GM12873 (cell line): ENCODE measurements at regions not wholly inside any gene's neighbourhood (a gene's known extent, or its start where the extent isn't known, plus 50 kb on each side); places are given as distances from the start of the nearest gene placed in this dataset.

ENCODE experiments used
- TF ChIP-seq, protein P1 (sequence below): IDR thresholded peaks from 2 replicates; pipeline ENCODE4 v1.5.1; 2012; ENCODE audit warnings: low read depth, mild to moderate bottlenecking, moderate library complexity, low read length, control low read depth; ENCODE audit not compliant: insufficient read depth; ENCODE audit errors: missing control alignments

DNA sequence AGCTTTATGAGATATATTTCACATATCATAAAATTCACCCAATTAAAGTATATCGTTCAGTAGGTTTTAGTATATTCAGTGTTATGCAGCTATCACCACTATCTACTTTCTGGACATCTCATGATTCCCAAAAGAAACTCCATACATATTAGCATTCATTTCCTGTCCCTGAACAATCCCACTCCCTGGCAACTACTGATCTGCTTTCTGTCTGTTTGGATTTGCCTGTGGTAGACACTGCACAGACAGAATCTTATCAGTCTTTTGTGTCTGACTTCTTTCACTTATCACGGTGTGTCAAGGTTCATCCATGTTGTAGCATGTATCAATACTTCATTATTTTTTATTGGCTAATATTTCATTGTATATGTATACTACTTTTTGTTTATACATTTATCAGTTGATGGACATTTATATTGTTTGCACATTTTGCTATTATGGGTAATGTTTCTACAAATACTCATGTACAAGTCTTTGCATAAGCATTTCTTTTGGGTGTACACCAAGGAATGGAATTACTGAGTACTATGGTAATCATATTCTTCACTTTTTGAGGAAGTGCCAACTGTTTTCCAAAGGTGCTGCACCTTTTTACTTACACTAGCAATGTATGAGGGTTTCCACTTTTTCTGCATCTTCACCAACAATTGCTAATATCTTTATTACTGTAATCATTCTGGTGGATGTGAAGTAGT lies 373.9 kb downstream of the AASDHPPT start:
- TF ChIP-seq, protein P1, sequence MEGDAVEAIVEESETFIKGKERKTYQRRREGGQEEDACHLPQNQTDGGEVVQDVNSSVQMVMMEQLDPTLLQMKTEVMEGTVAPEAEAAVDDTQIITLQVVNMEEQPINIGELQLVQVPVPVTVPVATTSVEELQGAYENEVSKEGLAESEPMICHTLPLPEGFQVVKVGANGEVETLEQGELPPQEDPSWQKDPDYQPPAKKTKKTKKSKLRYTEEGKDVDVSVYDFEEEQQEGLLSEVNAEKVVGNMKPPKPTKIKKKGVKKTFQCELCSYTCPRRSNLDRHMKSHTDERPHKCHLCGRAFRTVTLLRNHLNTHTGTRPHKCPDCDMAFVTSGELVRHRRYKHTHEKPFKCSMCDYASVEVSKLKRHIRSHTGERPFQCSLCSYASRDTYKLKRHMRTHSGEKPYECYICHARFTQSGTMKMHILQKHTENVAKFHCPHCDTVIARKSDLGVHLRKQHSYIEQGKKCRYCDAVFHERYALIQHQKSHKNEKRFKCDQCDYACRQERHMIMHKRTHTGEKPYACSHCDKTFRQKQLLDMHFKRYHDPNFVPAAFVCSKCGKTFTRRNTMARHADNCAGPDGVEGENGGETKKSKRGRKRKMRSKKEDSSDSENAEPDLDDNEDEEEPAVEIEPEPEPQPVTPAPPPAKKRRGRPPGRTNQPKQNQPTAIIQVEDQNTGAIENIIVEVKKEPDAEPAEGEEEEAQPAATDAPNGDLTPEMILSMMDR, result no peak

DNA sequence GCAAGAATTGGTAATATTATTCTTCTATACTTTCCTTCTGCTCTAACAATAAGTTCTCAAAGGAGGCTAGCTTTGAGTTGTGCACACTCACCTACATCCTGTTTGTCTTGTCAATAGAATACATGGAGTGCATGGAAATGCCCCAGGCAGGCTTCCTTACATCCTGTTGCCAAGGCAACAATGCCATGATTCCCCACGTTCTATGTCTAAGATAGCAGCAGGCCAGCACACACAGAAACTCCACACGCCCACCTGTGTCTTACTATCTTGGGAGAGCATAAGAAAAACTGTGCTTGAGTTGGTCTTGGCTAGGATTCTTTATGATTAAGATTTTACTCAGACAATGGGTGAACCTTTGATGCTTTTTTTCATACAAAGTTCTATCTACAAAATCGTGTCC lies 379.2 kb downstream of the AASDHPPT start:
- TF ChIP-seq, protein P1, result no peak

DNA sequence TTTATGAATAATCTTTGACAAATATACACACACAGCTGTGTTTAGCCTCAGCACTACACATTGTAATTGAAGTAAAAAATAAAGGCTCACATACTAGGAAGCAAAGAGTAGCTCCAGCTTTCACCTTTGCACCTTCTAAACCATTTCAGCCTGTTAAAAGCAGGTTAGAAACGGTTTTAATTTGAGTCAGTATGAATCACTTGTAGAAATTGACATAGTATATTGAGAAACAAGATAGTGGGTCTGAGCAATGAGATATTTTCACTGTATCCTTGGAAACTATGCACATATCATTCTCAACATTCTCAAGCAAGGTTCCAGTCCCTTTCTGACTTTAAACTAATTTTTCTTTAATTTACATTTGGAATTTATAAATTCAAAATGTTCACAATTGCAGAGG lies 380.3 kb downstream of the AASDHPPT start:
- TF ChIP-seq, protein P1, result no peak

DNA sequence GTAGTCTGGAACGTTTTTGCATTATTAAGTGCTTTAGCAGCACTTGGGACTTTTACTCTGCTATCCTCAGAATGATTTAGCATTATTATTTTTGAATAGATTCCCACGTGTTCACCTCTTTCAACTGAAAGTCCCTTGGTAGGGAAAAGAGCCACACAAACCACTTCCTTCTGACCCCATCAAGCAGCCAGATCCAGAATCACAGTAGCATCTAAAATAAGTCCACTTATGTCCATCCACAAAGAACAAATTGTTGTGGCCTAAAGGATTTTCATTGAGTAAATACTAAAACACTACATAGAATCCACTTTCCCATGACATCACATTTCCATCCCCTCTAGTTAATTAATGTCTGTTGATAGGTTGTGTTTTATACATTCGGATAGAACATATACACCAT lies 381.7 kb downstream of the AASDHPPT start:
- TF ChIP-seq, protein P1, result no peak

DNA sequence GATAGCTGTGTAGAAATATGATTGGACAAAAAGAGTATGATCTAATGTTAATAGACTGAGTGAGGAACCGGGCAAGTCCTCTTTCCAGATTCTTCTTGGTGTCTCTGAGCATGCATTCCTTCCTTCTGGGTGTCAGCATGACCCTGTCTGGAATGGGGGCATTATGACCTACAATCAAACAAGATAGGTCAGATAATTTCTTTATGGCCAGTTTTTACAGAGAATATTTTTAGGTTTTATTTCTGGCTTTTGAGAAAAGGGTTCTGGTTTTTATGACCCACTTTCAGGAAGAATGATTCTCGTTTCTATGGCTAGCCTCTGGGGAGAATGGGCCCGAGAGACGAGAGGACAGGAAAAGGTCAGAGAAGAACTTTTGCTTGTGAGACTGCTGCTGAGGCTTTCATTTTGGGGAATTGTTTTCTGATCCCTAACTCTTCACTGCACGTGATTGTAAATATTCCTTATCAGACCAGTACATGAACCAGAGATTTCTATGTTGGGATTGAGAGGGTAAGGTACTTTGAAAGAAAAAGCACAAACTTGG lies 383.8 kb downstream of the AASDHPPT start:
- TF ChIP-seq, protein P1, result no peak

DNA sequence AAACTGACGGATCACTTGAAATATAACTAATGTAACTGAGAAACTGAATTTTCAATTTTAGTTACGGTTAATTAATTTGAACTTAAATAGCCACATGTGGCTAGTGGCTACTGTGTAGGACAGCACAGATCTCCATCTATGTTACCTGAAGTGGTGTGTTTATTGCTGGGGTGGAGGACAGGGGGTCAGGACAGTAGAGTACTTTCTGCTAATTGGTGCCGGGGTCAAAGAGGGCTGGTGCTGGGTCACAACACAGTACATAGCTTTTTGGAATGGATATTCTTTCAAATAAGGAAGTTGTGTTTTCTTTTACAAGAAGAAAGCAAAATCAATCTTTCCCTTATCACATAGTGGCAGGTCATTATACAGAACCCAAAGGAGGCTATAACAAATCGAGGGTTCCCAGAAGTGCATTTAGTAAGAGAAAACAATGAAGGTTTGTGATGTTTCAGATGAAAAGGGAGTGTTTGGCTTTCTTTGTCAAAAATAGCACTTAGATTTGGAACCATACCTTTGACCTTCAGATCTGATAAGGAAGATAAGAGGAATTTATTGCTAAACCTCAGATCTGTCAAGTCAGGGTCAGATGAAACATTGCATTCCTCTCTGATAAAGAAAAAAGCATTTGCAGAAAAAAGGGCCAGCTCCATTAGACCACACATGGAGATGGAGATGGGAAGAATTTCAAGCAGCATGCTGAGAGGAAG lies 384.5 kb downstream of the AASDHPPT start:
- TF ChIP-seq, protein P1, result no peak

DNA sequence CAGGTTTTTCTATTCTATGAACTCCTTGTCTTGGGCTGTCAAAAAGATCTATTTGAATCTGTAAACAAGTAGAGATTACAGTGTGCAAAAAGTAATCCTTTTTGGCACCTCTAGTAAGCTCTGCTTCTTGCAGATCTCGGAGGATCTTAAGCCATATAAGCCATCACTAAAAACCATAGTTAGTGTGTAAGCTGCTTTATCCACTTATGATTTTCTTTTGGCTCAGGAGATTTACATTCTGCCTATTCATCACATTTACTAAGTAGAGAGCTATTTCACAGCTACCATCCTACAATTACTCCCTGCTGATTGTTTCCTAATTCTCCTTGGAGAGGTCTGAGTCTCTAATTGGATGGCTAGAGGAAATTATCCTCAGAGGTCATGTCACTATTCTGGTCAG lies 385.7 kb downstream of the AASDHPPT start:
- TF ChIP-seq, protein P1, result no peak
